ENCODE measurements at regions not wholly inside any gene's neighbourhood (a gene's known extent, or its start where the extent isn't known, plus 50 kb on each side); places are given as distances from the start of the nearest gene placed in this dataset.
A peak's percentile ranks its signal among the peaks of the same experiment; 100 is the strongest.
"Not testable (repeated sequence)": the region's sequence is repeated elsewhere in the genome, so short reads cannot be mapped to it uniquely, and the experiment has no call there.

DNA sequence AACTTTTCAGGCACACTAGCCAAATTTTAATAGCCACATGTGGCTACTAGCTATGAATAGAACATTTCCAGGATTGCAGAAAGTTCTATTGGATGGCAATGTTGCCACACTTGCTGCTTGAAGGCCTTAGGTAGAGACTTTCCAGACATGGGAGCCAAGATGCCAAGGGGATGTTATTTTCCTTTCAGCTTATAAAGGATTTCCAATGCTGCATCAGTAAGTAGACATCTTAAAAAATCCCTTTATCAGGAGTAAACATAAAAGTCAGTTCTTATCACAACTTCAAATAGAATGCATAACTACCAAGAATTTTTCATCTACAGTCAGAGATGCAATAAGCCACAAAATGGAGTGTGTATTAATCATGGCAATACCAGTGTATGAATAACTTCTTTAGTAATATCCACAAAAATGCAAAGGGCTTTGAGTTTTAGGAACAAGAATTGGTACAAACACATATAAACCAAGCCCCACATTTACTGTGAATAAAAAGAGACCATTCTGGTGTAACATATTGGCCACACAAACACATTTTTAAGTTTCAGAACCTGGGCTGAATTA is 457.1 kb upstream of the ADAMTS9 start:
- H3K4me1 ChIP-seq (ENCODE audit: control insufficient read depth, insufficient read depth, low read length): no peaks in the 10 kb centered on the region
- H3K36me3 ChIP-seq (ENCODE audit: control insufficient read depth, insufficient read depth, low read length, severe bottlenecking): no peaks in the 10 kb centered on the region
- no peaks in the 10 kb centered on the region for H3K9me3 ChIP-seq (ENCODE audit: control insufficient read depth, low read length)
- no peak overlapping the region for H3K4me3 ChIP-seq (ENCODE audit: low read length)
- DNase-seq (ENCODE audit: low read depth): peak; percentile 15
- no peak overlapping the region for H3K9ac ChIP-seq (ENCODE audit: low read length)
- H3K27me3 ChIP-seq (replicated peaks; ENCODE audit: control insufficient read depth, insufficient read depth, low read length): no peaks in the 10 kb centered on the region

DNA sequence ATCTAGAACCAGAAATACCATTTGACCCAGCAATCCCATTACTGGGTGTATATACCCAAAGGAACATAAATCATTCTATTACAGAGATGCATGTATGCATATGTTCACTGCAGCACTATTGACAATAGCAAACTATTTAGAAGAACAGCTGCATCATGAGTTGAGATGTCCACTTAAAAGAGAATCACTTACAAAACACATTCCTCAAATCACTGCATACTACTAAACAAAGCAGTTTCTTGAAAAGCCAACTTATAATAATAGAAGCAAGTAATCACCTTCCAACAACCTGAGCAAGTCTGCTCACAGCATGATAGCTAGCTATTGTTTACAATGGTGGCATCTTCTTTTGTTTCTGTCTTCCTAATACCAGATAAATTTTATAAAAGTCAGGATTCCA is 454.7 kb upstream of the ADAMTS9 start:
- Histone ChIP-seq H3K4me1 (ENCODE audit: control insufficient read depth, insufficient read depth, low read length) (no peaks in the 10 kb centered on the region), H3K9ac (ENCODE audit: low read length) (no peak overlapping the region), H3K36me3 (ENCODE audit: control insufficient read depth, insufficient read depth, low read length, severe bottlenecking) (no peaks in the 10 kb centered on the region), H3K9me3 (ENCODE audit: control insufficient read depth, low read length) (no peaks in the 10 kb centered on the region), H3K4me3 (ENCODE audit: low read length) (no peak overlapping the region), H3K27me3 (replicated peaks; ENCODE audit: control insufficient read depth, insufficient read depth, low read length) (no peaks in the 10 kb centered on the region)
- DNase-seq (ENCODE audit: low read depth): no peak

DNA sequence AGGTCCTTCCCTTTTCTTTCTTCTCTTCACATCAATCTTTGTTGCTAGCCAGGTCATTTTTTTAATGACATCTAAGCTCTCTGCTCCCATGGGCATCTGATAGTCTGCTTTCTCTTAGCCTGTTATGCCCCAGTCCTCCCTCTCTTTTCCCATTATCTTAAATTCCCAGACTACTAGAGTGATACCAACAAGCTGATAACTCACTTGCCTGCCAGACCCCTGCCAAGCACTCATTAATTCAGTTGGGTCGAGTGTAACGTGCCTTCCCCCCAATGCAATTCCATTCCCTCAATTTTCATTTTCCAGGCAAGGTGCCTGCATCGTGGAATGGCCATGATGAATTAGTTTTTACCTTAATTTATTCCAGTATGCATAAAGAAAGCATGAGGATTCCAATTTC is 450.8 kb upstream of the ADAMTS9 start:
- Histone ChIP-seq H3K27me3 (replicated peaks; ENCODE audit: control insufficient read depth, insufficient read depth, low read length) (peaks cover 3% of the 10 kb centered on the region), H3K4me1 (ENCODE audit: control insufficient read depth, insufficient read depth, low read length) (no peaks in the 10 kb centered on the region), H3K36me3 (ENCODE audit: control insufficient read depth, insufficient read depth, low read length, severe bottlenecking) (no peaks in the 10 kb centered on the region), H3K9ac (ENCODE audit: low read length) (no peak overlapping the region), H3K9me3 (ENCODE audit: control insufficient read depth, low read length) (no peaks in the 10 kb centered on the region), H3K4me3 (ENCODE audit: low read length) (no peak overlapping the region)
- DNase-seq (ENCODE audit: low read depth): no peak

DNA sequence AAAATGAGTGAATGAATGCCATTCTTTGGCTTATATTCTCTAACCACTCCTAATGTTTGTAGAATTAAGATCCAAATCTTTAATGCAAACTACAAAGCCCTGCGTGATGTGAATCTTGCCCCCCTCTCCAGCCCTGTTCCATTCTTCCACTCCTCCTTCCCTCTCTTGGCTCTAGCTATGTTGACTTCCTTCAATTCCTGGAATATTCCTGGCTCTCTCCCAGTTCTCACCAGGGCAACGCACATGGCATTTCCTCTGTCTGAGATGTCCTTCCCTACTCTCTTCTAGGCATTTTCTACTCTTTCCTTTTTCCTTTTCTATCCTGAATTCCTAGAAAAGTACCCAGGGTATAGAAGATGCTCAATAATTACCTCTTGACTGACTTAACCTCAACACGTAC is 446.0 kb upstream of the ADAMTS9 start:
- not testable (repeated sequence) for H3K36me3 ChIP-seq (ENCODE audit: control insufficient read depth, insufficient read depth, low read length, severe bottlenecking)

DNA sequence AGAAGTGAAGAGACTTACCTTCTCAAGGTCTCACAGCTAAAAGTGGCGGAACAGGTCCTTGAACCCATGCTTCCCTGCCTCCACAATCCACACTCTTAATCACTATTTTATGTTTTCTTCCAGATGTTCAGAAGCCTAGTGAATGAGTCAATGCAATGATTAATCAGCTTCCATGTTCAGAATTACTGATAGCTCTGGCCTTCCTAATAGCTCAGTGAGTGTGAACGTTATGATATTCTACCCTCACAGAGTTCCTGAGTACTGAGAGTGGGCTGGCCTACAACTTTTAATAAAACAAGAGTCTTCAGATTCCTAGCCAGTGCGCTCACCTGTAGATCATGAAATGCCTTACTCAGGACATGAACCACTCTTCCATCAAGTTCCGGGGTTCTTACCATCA is 443.0 kb upstream of the ADAMTS9 start:
- peaks cover 3% of the 10 kb centered on the region for H3K27me3 ChIP-seq (replicated peaks; ENCODE audit: control insufficient read depth, insufficient read depth, low read length)
- peaks cover 10% of the 10 kb centered on the region for H3K4me1 ChIP-seq (ENCODE audit: control insufficient read depth, insufficient read depth, low read length)
- H3K9me3 ChIP-seq (ENCODE audit: control insufficient read depth, low read length): no peaks in the 10 kb centered on the region
- H3K9ac ChIP-seq (ENCODE audit: low read length): no peak overlapping the region
- no peak for DNase-seq (ENCODE audit: low read depth)
- H3K36me3 ChIP-seq (ENCODE audit: control insufficient read depth, insufficient read depth, low read length, severe bottlenecking): no peaks in the 10 kb centered on the region
- H3K4me3 ChIP-seq (ENCODE audit: low read length): no peak overlapping the region

More for the DNA sequence above, 446.0 kb upstream of the ADAMTS9 start:
- H3K9me3 ChIP-seq (ENCODE audit: control insufficient read depth, low read length); H3K9ac ChIP-seq (ENCODE audit: low read length); H3K4me1 ChIP-seq (ENCODE audit: control insufficient read depth, insufficient read depth, low read length); H3K27me3 ChIP-seq (replicated peaks; ENCODE audit: control insufficient read depth, insufficient read depth, low read length); H3K4me3 ChIP-seq (ENCODE audit: low read length); DNase-seq (ENCODE audit: low read depth): not testable (repeated sequence)

DNA sequence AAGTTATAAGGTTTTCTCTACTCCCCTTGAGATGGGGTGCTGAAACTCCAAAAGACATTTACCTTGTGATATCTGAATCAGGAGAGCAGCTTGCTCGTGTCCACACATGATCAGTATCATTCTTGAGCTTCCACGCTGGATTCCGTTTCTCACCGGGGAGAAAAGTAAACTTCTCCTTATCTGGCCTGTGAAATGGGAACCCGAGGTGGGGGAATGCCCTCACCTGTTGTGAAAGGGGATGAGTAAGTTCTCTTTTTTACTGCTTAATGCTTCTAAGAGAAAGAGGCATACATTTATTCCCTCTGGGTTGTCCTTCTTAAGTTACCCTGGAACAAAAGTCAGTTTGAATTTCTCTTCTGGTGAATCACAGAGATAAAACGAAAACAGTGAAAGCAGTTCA is 440.5 kb upstream of the ADAMTS9 start:
- Histone ChIP-seq H3K4me1 (ENCODE audit: control insufficient read depth, insufficient read depth, low read length) (peaks cover 10% of the 10 kb centered on the region), H3K36me3 (ENCODE audit: control insufficient read depth, insufficient read depth, low read length, severe bottlenecking) (no peaks in the 10 kb centered on the region), H3K4me3 (ENCODE audit: low read length) (no peak overlapping the region), H3K9me3 (ENCODE audit: control insufficient read depth, low read length) (no peaks in the 10 kb centered on the region), H3K27me3 (replicated peaks; ENCODE audit: control insufficient read depth, insufficient read depth, low read length) (no peaks in the 10 kb centered on the region), H3K9ac (ENCODE audit: low read length) (no peak overlapping the region)
- no peak for DNase-seq (ENCODE audit: low read depth)

DNA sequence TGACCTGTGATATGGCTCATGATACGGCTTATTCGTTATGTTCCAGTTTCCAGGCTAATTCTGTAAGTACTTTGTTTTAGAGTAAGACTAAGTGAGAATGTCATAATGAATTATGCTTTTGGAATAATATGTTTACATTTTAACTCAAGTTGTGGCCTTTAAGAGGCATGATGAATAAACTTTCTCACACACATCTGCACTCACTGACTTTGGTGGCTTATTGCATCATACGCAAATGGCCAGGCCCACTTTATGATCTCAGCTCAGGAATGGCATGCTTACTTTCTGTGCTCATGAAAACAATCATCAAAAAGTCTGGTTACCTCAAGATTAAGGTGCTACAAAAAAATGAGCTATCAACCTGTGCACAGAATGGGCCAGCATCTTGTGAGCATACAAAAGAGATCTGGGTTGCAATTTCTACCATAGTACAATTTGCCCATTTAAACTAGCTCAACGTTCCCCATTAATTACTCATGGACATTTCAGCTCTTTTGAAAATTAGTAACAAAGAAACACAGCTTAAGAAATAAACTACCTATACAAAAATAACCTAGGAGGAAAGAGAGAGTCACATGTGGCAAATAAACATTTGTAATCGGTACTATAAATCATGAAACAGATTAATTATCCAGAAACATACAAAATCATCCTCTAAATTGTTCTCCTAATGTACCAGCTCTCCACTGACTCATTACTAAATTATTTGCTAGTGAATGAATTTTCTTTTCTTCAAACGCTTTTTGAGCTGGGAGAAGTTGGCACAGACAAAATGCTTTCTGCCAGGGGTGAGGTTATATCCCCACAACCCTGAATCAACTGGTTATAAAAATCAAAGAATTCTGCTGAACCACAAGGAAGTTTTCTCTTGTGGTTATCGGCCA is 439.0 kb upstream of the ADAMTS9 start:
- Histone ChIP-seq H3K9ac (ENCODE audit: low read length) (no peak overlapping the region), H3K4me3 (ENCODE audit: low read length) (no peak overlapping the region), H3K4me1 (ENCODE audit: control insufficient read depth, insufficient read depth, low read length) (peaks cover 10% of the 10 kb centered on the region), H3K36me3 (ENCODE audit: control insufficient read depth, insufficient read depth, low read length, severe bottlenecking) (no peaks in the 10 kb centered on the region), H3K27me3 (replicated peaks; ENCODE audit: control insufficient read depth, insufficient read depth, low read length) (no peaks in the 10 kb centered on the region), H3K9me3 (ENCODE audit: control insufficient read depth, low read length) (no peaks in the 10 kb centered on the region)
- peak; percentile 54 for DNase-seq (ENCODE audit: low read depth)

DNA sequence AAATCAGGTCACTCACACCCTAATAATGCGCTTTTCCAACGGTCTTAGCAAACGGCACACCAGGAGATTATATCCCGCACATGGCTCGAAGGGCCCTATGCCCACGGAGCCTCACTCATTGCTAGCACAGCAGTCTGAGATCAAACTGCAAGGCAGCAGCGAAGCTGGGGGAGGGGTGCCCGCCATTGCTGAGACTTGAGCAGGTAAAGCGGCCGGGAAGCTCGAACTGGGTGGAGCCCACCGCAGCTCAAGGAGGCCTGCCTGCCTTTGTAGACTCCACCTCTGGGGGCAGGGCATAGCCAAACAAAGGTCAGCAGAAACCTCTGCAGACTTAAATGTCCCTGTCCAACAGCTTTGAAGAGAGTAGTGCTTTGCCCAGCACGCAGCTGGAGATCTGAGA is 432.4 kb upstream of the ADAMTS9 start:
- not testable (repeated sequence) for H3K27me3 ChIP-seq (replicated peaks; ENCODE audit: control insufficient read depth, insufficient read depth, low read length); H3K4me3 ChIP-seq (ENCODE audit: low read length); H3K9me3 ChIP-seq (ENCODE audit: control insufficient read depth, low read length); H3K9ac ChIP-seq (ENCODE audit: low read length); H3K4me1 ChIP-seq (ENCODE audit: control insufficient read depth, insufficient read depth, low read length); H3K36me3 ChIP-seq (ENCODE audit: control insufficient read depth, insufficient read depth, low read length, severe bottlenecking); DNase-seq (ENCODE audit: low read depth)

DNA sequence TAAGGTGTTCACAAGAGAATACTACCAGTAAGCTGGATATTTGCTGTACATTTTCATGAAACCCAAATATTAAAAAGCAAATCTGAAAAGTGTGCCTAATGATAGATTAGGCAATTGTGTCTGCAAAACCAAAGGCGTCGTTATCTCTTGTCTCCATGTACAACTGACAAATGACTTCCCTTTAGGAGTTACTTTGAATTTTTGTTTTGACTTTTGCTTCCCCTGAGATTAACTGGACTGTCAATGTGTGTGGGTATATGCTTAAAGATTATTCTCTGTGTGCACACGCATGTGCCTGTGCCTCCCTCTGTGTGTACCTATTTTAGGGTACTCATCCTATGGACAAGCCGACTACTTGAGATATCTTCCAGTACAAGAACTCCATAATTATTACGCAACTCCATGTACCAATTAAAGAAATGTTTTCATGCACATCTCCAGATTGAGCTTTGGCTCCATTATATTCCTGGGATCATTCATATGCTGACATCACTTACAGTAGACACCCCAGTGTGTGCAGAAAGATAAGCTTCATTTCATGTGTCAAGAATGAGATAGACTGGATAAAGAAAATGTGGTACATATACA is 431.2 kb upstream of the ADAMTS9 start:
- no peak overlapping the region for H3K9ac ChIP-seq (ENCODE audit: low read length)
- H3K4me1 ChIP-seq (ENCODE audit: control insufficient read depth, insufficient read depth, low read length): no peaks in the 10 kb centered on the region
- peaks cover 5% of the 10 kb centered on the region for H3K9me3 ChIP-seq (ENCODE audit: control insufficient read depth, low read length)
- DNase-seq (ENCODE audit: low read depth): no peak
- no peaks in the 10 kb centered on the region for H3K36me3 ChIP-seq (ENCODE audit: control insufficient read depth, insufficient read depth, low read length, severe bottlenecking)
- H3K27me3 ChIP-seq (replicated peaks; ENCODE audit: control insufficient read depth, insufficient read depth, low read length): no peaks in the 10 kb centered on the region
- no peak overlapping the region for H3K4me3 ChIP-seq (ENCODE audit: low read length)

DNA sequence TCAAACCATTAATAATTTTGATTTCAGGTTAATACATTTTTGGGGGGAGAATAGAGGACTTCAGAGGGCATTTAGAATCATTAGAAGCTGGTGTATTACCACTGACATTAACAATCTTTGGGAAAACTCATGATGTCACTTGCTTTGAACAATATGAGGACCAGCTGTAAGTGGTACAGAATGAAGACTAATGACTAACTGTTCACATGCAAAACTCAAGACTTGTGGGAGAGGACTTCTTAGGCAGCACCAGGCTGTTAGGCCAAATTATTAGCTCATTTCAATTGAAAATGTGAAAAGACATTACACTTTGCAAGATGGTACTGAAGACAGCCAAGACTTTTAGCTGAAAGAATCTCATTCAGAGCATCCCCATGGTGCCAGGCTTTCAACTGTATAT is 426.2 kb upstream of the ADAMTS9 start:
- H3K9ac ChIP-seq (ENCODE audit: low read length): no peak overlapping the region
- no peaks in the 10 kb centered on the region for H3K36me3 ChIP-seq (ENCODE audit: control insufficient read depth, insufficient read depth, low read length, severe bottlenecking)
- no peaks in the 10 kb centered on the region for H3K4me1 ChIP-seq (ENCODE audit: control insufficient read depth, insufficient read depth, low read length)
- DNase-seq (ENCODE audit: low read depth): no peak
- H3K27me3 ChIP-seq (replicated peaks; ENCODE audit: control insufficient read depth, insufficient read depth, low read length): peaks cover 5% of the 10 kb centered on the region
- peaks cover 2% of the 10 kb centered on the region for H3K9me3 ChIP-seq (ENCODE audit: control insufficient read depth, low read length)
- H3K4me3 ChIP-seq (ENCODE audit: low read length): no peak overlapping the region

DNA sequence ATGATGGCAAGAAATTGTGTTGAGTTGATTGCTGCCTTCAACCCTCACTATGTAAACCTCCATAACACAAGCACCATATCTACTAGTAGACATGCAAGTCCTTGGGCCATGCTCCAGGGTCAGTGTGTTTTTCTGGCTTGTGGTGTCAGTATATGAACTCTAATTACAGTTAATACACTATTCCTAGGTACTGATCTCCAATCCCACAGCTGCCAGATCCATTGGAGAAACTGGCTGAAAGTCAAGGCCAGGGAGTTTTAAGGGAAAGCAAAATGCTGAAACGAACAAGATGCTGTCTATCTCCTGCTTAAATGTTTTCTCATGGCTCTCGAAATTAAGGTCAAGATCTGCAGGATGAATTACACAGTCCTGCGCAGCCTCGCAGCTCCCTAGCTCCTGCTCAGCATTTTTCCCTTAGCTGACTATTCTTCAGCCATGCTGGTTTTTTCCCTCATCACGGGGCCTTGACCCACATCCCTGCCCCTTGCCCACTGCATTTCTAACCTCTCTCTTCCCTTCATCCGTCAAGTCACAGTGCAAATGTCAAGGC is 425.0 kb upstream of the ADAMTS9 start:
- Histone ChIP-seq H3K4me3 (ENCODE audit: low read length) (no peak overlapping the region), H3K27me3 (replicated peaks; ENCODE audit: control insufficient read depth, insufficient read depth, low read length) (peaks cover 5% of the 10 kb centered on the region), H3K9me3 (ENCODE audit: control insufficient read depth, low read length) (peaks cover 5% of the 10 kb centered on the region), H3K36me3 (ENCODE audit: control insufficient read depth, insufficient read depth, low read length, severe bottlenecking) (no peaks in the 10 kb centered on the region), H3K9ac (ENCODE audit: low read length) (no peak overlapping the region), H3K4me1 (ENCODE audit: control insufficient read depth, insufficient read depth, low read length) (no peaks in the 10 kb centered on the region)
- no peak for DNase-seq (ENCODE audit: low read depth)
